ENCODE measurements at regions not wholly inside any gene's neighbourhood (a gene's known extent, or its start where the extent isn't known, plus 50 kb on each side); places are given as distances from the start of the nearest gene placed in this dataset.

DNA sequence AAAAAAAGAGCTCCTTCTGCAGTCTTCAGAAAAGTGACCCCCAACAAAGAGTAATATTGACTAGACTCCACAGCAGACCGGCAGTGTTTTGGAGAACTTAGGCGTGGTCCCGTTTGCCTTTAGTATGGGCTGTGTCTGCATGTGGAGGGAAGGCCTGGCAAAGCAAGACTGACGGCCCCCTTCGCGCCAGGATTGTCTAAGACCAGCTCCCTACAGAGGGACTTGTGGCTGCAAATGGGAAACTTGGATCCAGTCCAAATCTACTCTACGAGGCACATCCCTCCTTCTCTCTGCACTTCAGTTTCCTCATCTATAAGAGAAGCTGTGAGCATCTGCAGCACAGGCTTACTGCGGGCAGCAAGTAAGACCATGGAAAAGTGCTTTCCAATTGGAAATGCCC is 350.0 kb downstream of the ZNF536 start:
- no peak for DNase-seq

DNA sequence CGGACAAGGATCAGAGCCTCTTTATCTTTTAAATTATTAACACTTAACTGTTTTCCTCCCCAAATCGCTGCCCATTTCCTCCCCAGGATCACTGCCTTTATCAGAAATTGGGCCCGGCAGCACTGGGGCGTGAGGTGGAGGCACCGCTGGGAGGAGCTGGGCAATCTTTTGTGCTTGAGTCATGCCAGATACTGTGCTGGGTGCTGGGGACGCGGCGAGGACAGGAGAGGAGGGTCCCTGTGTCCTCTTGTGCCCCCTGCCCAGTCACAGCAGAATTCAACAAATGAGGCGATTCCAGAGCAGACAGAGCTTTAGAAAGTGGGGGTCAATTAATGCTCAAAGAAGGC is 347.8 kb downstream of the ZNF536 start:
- no peak for DNase-seq

DNA sequence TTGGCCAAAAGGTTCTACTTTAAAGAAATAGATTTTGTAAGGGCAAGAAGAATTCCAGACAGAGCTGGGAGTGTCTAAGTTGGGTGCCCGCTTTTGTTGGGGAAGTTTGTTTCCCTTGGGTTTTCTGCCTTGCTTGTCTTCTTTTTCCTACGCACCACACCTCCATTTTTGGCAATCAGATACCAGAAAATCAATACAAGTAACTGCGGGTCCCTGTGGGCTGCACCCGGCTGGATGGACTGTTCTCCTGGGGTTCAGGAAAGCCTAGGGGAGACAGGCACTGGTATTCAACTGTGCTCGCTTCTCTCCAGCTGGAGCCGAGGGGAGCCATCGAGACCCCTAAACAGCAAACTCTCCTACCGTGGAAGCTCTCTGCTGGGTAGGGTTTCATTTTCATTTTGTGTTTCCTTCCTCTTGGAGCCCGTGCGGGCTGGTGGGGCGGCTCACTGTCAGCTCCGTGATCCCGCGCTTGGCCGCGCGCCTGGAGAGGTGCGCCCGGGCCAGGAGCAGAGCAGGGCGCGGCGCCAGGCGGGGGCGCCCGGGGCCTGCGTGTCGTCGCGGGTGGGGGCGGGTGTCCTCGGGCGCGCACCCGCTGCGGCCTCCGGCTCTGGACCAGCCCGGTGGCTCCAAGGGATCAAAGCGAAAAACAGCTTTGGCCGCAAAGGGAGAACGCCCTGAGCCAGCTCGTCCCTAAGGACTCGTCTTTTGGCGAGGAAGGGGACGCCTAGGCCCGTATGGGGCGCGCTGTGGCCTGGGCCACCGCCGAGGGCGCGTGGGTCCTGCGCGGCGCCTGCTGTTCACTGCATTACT is 347.2 kb downstream of the ZNF536 start:
- DNase-seq = peak; percentile 15

DNA sequence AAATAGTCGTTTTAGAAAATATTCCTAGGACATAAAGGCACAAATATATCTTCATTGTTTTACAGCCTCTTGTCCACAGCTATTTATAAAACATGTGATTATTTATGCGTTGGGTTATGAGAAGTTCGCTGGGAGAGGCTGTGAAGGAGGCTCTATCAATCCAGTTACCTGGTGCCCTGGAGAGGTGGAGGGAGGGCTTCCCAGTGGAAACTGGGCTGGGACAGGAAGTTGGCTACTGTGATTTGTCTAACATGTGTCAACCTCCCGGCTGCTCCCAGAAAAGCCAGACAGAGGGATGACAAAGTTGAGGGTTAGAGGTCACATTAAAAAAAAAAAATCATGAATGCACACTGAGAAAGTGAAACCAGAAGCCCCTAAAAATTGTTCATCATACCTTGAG is 346.5 kb downstream of the ZNF536 start:
- no peak for DNase-seq

DNA sequence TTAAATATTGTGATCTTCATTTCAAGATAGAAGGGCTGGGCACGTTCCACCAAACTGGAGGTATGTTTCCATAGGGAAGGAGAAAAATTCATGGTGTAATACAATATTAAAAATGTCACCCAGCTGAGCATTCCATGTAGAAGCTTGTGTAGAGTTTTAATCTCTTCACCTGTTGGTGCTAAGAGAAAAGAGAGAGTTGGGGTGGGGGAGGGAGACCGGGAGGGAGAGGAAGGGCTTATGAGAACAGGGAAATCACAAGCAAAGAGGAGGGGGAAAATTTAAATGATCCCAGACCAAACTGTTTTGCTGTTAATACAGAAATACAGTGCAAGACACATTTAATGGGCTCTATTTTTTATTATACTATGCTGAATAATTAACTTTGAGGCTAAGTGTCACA is 345.8 kb downstream of the ZNF536 start:
- no peak for DNase-seq

DNA sequence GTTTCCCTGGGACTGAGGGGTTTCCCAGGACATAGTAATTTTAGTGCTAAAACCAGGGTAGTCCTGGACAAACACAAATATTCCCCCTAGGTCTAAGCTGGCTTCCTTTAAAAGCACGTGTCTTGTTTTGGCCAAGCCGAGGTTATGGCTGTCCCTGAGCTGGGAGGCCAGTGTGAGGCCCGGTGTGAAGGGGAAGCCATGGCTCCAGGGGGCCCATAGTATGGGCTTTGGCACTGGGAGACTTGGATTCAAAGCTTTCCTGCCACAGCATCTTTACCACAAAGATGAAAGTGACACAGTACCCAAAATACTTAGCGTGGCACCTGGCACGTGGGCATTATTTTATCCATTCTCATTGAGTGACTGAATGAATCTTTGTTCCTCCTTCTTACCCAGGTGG is 345.2 kb downstream of the ZNF536 start:
- DNase-seq = no peak

DNA sequence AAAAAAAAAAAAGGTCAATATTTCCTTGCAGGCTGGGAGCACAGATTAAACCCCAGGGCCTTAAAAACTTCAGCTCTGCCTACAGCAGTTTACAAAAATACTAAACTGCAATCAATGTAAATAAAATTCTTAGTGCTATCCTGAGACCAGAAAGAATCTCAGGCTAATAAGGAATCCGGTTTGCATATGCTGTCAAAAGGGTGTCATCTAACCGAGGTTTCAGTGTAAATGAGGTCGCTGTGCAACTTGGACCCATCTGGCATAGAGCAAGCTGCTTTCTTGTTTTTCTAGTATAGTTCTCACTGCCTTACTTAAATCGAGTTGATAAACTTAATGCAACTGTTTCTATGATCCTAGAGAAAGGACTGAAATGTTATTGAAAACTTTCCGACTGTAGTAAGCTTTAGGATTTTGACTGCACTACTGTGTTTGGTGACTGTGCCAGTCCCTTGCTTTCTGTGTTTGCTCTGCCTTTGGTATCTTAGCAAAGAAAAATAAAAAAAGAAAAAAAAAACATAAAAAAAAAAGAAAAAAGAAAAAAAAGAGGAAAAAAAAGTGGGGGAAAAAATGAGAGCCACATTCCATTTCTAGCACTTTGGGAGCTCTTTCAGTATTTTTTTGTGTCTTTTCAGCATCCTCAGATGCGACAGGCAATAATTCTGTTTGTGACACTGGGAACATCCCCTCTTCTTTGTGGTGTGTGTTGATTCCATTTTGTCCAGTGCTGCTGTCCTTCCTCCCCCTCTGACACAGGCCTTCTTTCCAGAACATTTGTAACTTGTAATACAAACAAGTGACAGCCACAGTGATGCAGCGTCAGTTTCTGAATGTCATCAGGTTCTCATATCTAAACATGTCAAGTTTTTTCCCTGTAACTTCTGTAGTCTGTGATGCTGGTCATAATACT is 340.5 kb downstream of the ZNF536 start:
- DNase-seq = no peak

DNA sequence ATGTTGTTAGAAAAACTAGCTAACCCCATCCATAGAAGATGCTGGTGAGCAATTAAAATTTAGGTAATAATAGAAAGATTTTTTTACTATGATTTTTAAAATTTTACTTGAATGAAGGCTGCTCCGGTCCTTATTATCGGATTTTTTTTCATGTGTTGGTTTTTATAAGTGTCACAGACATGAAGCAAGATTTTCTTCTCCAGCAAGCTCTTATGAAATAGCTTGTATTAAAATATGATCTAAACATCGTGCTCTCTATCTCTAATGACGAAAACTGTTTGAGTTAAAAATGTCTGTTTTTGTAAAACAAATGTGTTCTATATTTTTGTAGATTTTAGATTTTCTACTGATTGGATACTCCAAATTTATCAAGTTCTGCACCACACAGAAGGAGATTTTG is 339.6 kb downstream of the ZNF536 start:
- no peak for DNase-seq

DNA sequence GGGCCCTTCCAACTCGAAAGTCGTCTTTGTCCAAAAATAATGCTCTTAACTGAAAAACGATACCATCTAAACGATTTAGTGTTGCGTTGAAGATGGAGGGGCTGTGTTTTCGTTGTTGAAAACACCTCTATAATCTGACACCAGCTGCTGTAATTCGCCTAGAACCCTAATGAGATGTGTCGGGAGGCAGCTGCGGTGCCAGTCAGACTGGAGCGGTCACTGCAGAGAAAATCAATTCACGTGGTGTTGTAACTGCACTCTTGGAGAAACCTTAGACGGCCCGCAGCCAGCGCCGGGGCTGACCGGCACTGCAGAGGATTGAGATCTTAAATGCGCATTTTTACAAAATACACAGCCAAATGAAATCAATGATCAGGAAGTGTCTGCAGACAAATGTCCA is 339.1 kb downstream of the ZNF536 start:
- DNase-seq = no peak

DNA sequence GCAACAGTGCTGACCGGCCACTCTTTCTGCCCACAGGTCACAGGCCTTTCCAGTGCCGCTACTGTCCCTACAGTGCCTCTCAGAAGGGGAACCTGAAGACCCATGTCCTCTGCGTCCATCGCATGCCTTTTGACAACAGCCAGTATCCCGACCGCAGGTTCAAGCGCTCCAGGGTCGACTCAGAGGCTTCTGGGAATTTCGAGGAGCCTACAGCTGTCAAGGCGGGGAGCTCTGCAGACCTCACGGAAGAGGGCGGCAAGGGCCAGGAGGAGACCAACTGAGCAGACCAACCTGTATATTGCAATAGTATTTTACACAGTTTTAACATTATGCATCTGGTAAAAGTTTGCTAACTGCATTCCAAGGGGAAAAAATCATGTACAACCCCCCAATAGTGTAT is 338.5 kb downstream of the ZNF536 start:
- no peak for DNase-seq

DNA sequence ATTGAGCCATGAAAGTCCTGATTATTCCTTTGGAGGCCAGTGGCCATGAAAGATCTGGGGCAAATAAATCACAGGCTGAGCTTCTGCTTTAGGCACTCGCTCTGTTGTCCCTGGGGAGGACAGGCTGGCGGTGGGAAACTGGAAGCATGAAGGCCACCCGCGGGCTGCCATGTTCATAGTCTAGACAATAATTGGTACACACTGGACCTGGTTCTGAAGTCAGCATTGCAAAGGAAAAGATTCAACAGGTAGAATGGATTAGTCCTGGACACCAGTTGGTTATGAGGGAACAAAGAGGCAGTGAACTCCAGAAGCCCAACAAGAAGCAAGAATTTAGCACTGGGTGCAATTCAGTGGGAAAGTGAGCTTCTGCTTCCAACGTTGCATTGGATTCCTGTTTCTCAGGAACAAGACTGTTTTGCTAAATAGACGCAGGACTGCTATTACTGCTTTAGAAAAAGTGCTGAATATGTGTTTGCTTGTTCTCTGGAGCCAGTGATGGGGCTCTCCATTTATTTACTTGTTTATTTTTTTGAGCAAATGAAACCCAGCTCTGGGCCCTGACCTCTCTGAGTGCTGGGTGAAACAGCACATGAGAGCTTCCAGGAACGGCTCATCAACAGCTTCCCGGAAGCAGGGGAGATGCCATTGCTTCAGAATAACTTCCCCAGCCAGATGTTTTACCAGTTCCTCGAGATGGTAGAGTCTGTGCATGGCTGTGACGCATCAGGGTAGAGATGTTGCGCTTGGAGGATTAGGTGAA is 336.4 kb downstream of the ZNF536 start:
- DNase-seq = no peak

DNA sequence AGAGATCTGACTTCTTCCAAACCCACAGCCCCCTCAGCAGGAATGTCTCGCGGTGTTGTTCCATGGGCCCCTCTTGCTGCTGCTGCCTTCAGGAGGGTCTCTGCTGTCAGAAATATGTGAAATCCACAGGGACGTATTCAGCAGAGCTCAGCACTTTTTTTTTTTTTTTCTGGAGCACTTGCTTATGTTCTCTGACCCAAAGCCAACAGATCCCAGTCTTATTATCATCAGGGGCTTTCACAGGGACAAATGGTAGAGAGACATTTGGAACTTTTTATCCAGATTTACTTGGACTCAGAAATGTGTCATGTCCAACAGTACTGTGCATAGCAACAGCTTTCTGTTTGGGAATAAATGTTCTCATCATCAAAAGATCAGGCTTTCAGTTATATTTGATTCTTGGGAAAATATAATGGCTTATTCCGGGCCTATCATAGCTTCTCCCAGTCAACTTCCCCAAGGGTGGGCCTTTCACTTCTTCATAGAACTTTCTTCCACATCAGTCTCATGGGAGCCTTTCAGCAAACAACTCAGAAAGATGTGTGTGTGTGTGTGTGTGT is 332.7 kb downstream of the ZNF536 start:
- no peak for DNase-seq

DNA sequence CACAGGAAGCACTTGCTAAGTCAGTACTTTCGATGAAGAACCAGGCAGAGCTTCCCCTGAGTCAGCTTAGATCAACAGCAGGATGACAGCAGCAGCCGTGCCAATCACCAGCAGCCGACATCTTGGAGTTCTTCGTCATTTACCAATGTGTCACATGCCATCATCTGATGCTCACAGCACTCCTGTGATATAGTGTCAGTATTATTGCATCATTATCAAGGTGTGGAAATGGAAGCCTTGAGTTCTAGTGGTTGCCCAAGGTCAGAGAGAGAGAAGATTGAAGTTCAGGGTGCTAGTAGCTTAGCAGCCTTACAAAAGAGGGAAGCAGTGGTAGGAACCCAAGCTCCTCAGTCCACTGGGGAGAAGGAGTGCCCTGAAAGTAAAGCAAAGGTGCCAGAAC is 331.5 kb downstream of the ZNF536 start:
- DNase-seq = no peak

DNA sequence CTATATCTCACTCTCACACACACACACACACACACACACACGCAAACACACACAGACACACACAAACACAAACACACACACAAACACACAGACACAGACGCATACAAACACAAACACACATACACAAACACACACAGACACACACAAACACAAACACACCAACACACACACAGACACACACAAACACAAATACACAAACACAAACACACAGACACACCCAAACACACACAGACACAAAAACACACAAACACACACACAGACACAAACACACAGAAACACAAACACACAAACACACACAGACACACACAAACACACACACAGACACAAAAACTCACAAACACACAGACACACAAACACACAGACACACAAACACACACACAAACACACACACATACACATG is 329.0 kb downstream of the ZNF536 start:
- no peak for DNase-seq

DNA sequence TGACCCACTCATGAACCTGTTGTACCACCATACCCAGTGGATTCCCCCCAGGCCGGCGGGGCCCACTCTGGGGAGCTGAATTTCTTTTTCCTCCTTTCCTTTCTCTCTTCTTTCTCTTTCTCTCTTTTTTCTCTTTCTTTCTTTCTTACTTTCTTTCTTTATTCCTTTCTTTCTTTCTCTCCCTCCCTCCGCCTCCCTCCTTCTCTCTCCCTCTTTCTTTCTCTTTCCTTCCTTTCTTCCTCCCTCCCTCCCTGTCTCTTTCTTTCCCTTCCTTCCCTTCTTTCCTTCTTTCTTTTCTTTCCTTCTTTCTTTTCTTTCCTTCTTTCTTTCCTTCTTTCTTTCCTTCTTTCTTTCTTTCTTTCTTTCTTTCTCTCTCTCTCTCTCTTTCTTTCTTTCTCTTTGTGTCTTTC is 327.7 kb downstream of the ZNF536 start:
- DNase-seq = no peak

DNA sequence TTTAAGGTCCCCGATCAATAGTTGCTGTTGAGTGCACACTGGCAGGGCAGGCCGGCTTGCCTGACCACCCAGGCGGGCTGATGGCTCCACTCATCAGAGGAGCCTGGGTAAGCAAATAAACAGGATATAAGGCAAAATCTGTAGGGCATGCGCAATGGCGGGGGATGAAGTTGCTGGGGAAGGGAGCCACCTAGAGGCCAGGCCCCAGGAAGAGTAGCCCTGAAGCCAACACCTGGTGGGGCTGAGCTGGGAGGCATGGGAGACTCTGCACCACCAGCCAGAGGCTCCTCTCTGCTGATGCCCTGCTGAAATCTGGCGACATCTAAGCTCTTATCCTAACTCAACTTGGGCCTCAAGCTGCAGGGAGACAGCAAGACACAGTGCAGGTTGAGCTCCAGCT is 324.3 kb downstream of the ZNF536 start:
- peak; percentile 10 for DNase-seq

DNA sequence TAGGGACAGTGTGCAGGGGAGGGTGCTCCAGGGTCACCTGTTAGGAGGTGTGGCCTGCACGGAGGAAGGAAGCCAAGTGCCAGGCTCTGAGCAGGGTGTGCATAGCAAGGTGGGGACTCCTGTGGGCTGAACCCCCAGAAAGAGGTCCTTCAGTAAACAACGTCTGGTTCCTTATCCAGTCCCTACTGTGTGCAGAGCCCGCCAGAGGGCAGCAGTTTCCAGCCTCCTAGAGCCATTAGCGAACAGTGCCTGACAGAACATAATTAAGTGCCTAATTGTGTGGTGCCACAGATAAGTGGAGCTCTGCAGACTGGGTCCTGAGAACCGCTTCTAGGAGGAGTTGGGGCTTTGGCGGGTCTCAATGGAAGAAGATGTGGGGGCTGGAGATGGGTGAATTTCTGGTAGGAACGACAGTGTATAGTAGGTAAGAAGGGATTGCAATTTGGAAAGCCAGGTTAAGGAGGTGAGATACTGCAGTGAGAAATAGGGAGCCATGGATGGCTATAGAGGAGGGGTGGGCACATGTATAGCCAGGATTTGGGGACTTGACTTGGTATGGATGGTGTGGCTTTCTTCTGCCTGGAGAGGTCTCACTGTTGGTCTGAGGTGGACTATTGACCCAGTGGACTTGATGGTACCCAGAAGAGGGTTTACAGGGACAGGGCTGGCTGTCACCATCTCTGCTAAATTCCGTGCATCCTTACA is 323.1 kb downstream of the ZNF536 start:
- no peak for DNase-seq

DNA sequence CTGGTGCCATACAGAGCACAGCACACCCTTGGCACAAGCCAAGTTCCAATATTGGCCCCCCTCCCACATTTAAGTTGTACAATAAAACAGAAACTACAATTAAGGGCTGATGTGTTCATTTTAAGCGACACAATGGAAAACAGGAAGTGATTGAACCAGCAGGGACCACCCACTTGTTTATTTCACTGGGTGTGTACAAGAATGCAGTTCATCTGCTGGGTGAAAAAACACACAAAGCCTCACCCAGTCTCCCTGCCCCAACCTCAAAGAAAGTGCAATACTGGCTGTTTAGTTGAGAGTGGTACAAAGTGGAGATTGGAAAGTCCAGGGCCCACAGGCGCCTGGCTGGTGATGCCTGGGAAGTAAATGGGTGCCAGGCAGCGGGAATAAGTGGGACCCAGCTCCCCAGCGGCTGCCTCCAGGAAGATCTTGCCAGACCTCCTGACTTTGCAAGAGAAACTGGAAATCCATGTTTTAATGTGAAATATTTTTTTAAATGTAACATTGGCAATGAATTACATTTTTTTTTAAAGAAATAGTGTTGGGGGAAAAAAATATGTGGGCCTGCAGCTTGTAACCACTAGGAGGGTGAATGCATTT is 322.1 kb downstream of the ZNF536 start:
- no peak for DNase-seq

DNA sequence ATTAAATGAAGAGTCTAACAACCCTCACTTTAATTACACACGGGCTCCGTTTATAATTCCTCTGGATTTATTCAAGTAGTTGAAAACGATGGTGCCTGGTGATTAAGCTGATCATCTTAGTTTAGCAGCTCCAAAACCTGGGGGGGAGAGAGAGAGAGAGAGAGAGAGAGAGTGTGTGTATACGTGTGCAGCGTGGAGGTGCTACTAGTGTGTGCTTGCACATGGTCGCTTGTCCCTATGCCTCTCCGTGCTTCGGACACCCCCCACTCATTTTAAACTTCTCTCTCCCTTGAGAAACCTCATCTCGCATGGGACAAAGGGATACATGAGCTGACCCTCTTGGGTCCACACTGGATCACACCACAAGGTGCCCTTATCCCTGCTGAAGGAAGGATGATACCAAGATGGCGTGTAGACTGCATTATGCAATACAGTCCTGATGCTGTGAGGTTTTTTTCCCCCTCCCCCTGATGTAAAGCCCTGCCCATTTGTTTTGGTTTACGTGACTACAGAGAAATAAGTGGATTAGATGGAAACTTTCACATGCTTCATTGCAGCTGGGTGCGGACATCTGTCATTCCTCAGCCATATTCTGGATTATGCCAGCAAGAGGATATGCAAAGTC is 320.8 kb downstream of the ZNF536 start:
- no peak for DNase-seq

DNA sequence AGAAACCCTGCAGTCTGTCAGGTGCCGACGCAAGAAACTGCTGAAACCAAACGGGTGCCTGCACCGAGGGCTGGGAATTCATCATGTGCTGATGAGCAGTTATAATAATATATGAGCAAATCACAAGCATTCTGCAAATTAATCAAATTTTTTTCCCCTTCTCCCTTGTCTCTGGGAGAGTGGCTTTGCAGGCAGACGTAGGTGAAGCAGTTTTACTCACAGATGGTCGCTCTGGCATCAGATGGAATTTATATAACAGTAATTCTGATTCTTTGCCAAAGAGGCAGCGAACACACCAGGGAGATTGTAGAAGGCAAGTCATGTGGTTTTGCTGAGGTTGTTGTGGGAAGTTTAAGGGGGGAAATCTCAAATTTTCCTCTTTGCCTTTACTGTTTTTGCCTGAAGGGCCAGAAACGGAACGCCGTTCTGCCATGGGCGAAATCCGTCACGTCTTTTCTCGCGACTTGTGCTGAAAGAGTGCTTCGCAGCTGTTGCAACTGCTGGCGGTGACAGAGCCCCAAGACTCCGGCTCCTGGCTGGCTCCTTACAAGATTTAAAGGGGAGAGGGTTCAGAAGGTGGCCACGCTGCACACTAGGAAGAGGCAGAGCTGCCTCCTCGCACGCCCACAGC is 320.1 kb downstream of the ZNF536 start:
- no peak for DNase-seq

DNA sequence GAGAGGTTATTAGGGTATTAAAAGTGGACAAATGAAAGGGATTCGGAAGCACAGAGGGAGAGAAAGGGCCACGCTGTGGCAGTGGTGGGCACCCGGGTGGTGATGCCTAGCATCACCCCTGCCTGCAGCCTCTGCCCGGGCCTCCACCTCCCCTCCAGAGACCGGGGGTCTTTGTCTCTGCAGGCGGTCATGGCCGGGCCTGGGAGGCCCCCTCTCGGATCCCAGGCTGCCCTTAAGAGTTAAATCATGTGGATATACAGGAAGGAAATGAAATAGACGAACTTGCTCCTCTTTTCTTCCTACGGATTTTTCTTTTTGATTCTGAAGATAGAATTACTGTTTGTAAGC is 319.6 kb downstream of the ZNF536 start:
- no peak for DNase-seq
